Stimulated activated CD4-positive, alpha-beta T cell treated with anti-CD3 and anti-CD28 coated beads, TNF-alpha, amount 100 ng/mL, for 4 hours (primary cell): ENCODE measurements at regions not wholly inside any gene's neighbourhood (a gene's known extent, or its start where the extent isn't known, plus 50 kb on each side); places are given as distances from the start of the nearest gene placed in this dataset.

Source experiments
- DNase-seq, 3 experiments: peaks; one replicate each; pipeline ENCODE4 v3.0.0-alpha.2; 2020; ENCODE audit warnings: low read depth in 3 of 3

GRCh38 chr14:98162856-98163805 lies 1108.9 kb downstream of the BCL11B start:
- no peak for DNase-seq

GRCh38 chr14:98163873-98164272 lies 1108.1 kb downstream of the BCL11B start:
- no peak for DNase-seq

GRCh38 chr14:98165976-98166375 lies 1106.0 kb downstream of the BCL11B start:
- DNase-seq = no peak

GRCh38 chr14:98167275-98167674 lies 1104.7 kb downstream of the BCL11B start:
- no peak for DNase-seq

GRCh38 chr14:98167705-98168104 lies 1104.3 kb downstream of the BCL11B start:
- no peak for DNase-seq

GRCh38 chr14:98168211-98168985 lies 1103.6 kb downstream of the BCL11B start:
- no peak for DNase-seq

- no peak for DNase-seq
These were observed 1102.8 kb downstream of the BCL11B start for GRCh38 chr14:98169170-98169587.

- DNase-seq = no peak
These were observed 1101.4 kb downstream of the BCL11B start for GRCh38 chr14:98170575-98170974.

GRCh38 chr14:98171654-98172053 lies 1100.3 kb downstream of the BCL11B start:
- no peak for DNase-seq

GRCh38 chr14:98172243-98172778 lies 1099.7 kb downstream of the BCL11B start:
- no peak for DNase-seq

GRCh38 chr14:98173305-98173704 lies 1098.7 kb downstream of the BCL11B start:
- peak in 1 of 3 experiments; percentile 48 for DNase-seq

GRCh38 chr14:98174041-98174440 lies 1098.0 kb downstream of the BCL11B start:
- no peak for DNase-seq

- no peak for DNase-seq
These were observed 1096.6 kb downstream of the BCL11B start for GRCh38 chr14:98175436-98175835.

- DNase-seq = no peak
These were observed 1096.1 kb downstream of the BCL11B start for GRCh38 chr14:98175881-98176280.

- DNase-seq = no peak
These were observed 1095.1 kb downstream of the BCL11B start for GRCh38 chr14:98176892-98177291.

GRCh38 chr14:98177551-98177950 lies 1094.4 kb downstream of the BCL11B start:
- DNase-seq = peak in 2 of 3 experiments; percentile 59 to 62

- DNase-seq = no peak
These were observed 1090.8 kb downstream of the BCL11B start for GRCh38 chr14:98181241-98181640.

- DNase-seq = no peak
These were observed 1090.2 kb downstream of the BCL11B start for GRCh38 chr14:98181768-98182167.

GRCh38 chr14:98182393-98183055 lies 1089.5 kb downstream of the BCL11B start:
- peak in 1 of 3 experiments; percentile 55 for DNase-seq

GRCh38 chr14:98183556-98183955 lies 1088.4 kb downstream of the BCL11B start:
- DNase-seq = no peak

GRCh38 chr14:98184457-98184856 lies 1087.5 kb downstream of the BCL11B start:
- DNase-seq = no peak

GRCh38 chr14:98185036-98185435 lies 1087.0 kb downstream of the BCL11B start:
- DNase-seq = no peak
